HepG2 (cell line): ENCODE measurements at regions not wholly inside any gene's neighbourhood (a gene's known extent, or its start where the extent isn't known, plus 50 kb on each side); places are given as distances from the start of the nearest gene placed in this dataset.

Source experiments
- HHEX ChIP-seq: IDR thresholded peaks from 2 replicates; pipeline ENCODE4 v1.6.1; 2016; ENCODE audit warnings: control low read depth
- NONO ChIP-seq, 2 experiments: fragments of 450-650 bp in 1 of 2; sonication (generic) in 1 of 2; formaldehyde crosslinking in 1 of 2; IDR thresholded peaks in 1 of 2; conservative IDR thresholded peaks in 1 of 2; 2 replicates each; pipeline versions ENCODE4 v1.6.1 to v1.8.0; 2017 to 2022; ENCODE audit warnings: mild to moderate bottlenecking in 1 of 2, missing genetic modification reagents in 1 of 2, moderate library complexity in 1 of 2
- PHF21A ChIP-seq: sonication (generic); formaldehyde crosslinking; IDR thresholded peaks from 2 replicates; pipeline ENCODE4 v1.5.0; 2020; ENCODE audit warnings: mild to moderate bottlenecking, missing genetic modification reagents
- POLR2AphosphoS2 ChIP-seq: IDR thresholded peaks from 2 replicates; pipeline ENCODE4 v1.6.1; 2011; ENCODE audit warnings: low read depth, low read length, improper control_type of control experiment
- PTBP1 ChIP-seq: fragments of 200-400 bp; formaldehyde crosslinking; IDR thresholded peaks from 2 replicates; pipeline ENCODE4 v1.6.1; 2018; ENCODE audit warnings: low read length, low read depth; ENCODE audit not compliant: poor library complexity, severe bottlenecking
- REPIN1 ChIP-seq: sonication (generic); formaldehyde crosslinking; IDR thresholded peaks from 2 replicates; pipeline ENCODE4 v1.8.0; 2022; ENCODE audit warnings: missing genetic modification reagents, low read depth, mild to moderate bottlenecking, borderline replicate concordance
- YEATS2 ChIP-seq: sonication (generic); formaldehyde crosslinking; IDR thresholded peaks from 2 replicates; pipeline ENCODE4 v1.4.0; 2020; ENCODE audit warnings: missing genetic modification reagents, borderline replicate concordance
- ZNF274 ChIP-seq: sonication (generic); formaldehyde crosslinking; IDR thresholded peaks from 2 replicates; pipeline ENCODE4 v1.5.1; 2020; ENCODE audit warnings: mild to moderate bottlenecking, missing genetic modification reagents
- ZNF547 ChIP-seq: sonication (generic); formaldehyde crosslinking; IDR thresholded peaks from 2 replicates; pipeline ENCODE4 v1.5.1; 2020; ENCODE audit warnings: mild to moderate bottlenecking, missing genetic modification reagents
- TF ChIP-seq, protein P1 (sequence below): sonication (generic); formaldehyde crosslinking; IDR thresholded peaks from 2 replicates; pipeline ENCODE4 v1.9.0; 2022; ENCODE audit warnings: low read depth, missing genetic modification reagents
- TF ChIP-seq, protein P2 (sequence below): sonication (generic); formaldehyde crosslinking; IDR thresholded peaks from 2 replicates; pipeline ENCODE4 v1.5.0; 2020; ENCODE audit warnings: mild to moderate bottlenecking, missing genetic modification reagents, moderate library complexity
- TF ChIP-seq, protein P3 (sequence below): sonication (generic); formaldehyde crosslinking; conservative IDR thresholded peaks from 2 replicates; pipeline ENCODE4 v1.8.0; 2022; ENCODE audit warnings: mild to moderate bottlenecking, moderate library complexity, missing genetic modification reagents
- TF ChIP-seq, protein P4 (sequence below): sonication (generic); formaldehyde crosslinking; IDR thresholded peaks from 2 replicates; pipeline ENCODE4 v1.4.0; 2020; ENCODE audit warnings: mild to moderate bottlenecking, missing genetic modification reagents

DNA sequence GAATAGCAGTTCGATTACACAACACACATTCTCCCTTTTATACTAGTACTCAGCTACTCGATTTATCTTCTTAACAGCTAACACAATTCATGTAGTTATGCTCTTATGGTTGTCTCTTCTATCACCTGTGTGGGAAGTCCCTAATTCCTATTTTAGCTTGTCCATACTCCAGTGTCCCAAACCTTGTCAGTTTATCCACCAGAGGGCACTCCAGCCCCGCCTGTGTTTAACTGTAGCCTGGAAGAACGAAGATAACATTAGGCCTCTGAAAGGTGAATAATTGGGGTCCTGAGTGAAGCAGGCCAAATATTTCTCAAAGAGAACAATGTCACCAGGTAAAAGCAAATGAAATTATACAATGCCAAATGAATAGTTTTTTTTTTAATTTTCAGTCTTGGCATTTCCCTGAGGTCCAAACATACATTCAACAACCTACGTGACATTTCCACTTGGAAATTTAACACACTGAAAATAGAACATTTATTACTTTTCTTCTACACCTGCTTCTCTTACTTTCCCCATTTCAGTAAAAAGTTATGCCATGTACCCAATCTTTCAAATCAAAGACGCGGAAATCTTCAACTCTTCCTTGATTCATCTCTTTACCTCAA is 560.7 kb downstream of the HTR1A start:
- no peak for TF ChIP-seq HHEX (CRISPR knock-in tag)
- TF ChIP-seq, protein P1, sequence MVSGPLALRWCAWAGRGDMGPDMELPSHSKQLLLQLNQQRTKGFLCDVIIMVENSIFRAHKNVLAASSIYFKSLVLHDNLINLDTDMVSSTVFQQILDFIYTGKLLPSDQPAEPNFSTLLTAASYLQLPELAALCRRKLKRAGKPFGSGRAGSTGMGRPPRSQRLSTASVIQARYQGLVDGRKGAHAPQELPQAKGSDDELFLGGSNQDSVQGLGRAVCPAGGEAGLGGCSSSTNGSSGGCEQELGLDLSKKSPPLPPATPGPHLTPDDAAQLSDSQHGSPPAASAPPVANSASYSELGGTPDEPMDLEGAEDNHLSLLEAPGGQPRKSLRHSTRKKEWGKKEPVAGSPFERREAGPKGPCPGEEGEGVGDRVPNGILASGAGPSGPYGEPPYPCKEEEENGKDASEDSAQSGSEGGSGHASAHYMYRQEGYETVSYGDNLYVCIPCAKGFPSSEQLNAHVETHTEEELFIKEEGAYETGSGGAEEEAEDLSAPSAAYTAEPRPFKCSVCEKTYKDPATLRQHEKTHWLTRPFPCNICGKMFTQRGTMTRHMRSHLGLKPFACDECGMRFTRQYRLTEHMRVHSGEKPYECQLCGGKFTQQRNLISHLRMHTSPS, result no peak
- TF ChIP-seq, protein P2, sequence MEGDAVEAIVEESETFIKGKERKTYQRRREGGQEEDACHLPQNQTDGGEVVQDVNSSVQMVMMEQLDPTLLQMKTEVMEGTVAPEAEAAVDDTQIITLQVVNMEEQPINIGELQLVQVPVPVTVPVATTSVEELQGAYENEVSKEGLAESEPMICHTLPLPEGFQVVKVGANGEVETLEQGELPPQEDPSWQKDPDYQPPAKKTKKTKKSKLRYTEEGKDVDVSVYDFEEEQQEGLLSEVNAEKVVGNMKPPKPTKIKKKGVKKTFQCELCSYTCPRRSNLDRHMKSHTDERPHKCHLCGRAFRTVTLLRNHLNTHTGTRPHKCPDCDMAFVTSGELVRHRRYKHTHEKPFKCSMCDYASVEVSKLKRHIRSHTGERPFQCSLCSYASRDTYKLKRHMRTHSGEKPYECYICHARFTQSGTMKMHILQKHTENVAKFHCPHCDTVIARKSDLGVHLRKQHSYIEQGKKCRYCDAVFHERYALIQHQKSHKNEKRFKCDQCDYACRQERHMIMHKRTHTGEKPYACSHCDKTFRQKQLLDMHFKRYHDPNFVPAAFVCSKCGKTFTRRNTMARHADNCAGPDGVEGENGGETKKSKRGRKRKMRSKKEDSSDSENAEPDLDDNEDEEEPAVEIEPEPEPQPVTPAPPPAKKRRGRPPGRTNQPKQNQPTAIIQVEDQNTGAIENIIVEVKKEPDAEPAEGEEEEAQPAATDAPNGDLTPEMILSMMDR, result peak; percentile 73
- TF ChIP-seq PHF21A (CRISPR knock-in tag), result no peak
- no peak for TF ChIP-seq PTBP1
- TF ChIP-seq, protein P3, sequence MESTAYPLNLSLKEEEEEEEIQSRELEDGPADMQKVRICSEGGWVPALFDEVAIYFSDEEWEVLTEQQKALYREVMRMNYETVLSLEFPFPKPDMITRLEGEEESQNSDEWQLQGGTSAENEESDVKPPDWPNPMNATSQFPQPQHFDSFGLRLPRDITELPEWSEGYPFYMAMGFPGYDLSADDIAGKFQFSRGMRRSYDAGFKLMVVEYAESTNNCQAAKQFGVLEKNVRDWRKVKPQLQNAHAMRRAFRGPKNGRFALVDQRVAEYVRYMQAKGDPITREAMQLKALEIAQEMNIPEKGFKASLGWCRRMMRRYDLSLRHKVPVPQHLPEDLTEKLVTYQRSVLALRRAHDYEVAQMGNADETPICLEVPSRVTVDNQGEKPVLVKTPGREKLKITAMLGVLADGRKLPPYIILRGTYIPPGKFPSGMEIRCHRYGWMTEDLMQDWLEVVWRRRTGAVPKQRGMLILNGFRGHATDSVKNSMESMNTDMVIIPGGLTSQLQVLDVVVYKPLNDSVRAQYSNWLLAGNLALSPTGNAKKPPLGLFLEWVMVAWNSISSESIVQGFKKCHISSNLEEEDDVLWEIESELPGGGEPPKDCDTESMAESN (CRISPR knock-in tag), result no peak
- TF ChIP-seq, protein P4, sequence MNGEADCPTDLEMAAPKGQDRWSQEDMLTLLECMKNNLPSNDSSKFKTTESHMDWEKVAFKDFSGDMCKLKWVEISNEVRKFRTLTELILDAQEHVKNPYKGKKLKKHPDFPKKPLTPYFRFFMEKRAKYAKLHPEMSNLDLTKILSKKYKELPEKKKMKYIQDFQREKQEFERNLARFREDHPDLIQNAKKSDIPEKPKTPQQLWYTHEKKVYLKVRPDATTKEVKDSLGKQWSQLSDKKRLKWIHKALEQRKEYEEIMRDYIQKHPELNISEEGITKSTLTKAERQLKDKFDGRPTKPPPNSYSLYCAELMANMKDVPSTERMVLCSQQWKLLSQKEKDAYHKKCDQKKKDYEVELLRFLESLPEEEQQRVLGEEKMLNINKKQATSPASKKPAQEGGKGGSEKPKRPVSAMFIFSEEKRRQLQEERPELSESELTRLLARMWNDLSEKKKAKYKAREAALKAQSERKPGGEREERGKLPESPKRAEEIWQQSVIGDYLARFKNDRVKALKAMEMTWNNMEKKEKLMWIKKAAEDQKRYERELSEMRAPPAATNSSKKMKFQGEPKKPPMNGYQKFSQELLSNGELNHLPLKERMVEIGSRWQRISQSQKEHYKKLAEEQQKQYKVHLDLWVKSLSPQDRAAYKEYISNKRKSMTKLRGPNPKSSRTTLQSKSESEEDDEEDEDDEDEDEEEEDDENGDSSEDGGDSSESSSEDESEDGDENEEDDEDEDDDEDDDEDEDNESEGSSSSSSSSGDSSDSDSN, result no peak
- no peak for TF ChIP-seq POLR2AphosphoS2
- TF ChIP-seq NONO (IDR thresholded peaks at IDR 0.05), result no peak
- TF ChIP-seq NONO (CRISPR knock-in tag; conservative IDR thresholded peaks at IDR 0.05), result no peak
- no peak for TF ChIP-seq REPIN1
- TF ChIP-seq ZNF274 (CRISPR knock-in tag), result no peak
- no peak for TF ChIP-seq ZNF547 (CRISPR knock-in tag)
- no peak for TF ChIP-seq YEATS2 (CRISPR knock-in tag)
